ENCODE measurements at regions not wholly inside any gene's neighbourhood (a gene's known extent, or its start where the extent isn't known, plus 50 kb on each side); places are given as distances from the start of the nearest gene placed in this dataset.

DNA sequence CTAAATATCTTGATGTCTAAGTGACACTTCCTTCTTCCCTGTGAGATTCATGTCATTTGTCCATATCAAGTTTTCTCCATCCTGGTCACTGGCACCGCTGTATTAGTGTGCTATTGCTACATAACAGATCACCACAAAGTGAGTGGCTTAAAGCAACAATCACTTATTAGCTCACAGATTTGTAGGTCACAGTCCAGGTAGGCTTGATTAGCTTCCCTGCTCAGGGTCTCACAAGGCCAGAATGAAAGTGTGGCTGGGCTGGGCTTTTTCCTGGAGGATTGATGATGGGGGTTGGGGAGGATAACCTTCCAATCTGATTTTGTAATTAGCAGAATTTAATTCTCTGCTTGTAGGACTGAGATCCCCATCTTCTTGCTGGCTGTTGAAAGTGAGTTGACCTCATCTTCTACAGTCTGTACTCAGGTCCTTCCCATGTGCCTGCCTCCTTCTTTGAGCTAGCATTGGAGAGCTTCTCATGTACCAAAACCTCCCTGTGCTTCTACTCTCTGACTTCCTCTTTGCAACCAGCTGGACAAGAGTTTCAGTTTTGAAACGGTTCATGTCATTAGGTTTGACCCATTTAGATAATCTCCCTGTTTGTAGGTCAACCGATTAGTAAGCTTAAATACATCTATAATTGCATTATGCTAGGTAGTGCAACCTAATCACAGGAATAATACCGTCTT, 152.4 kb upstream of the MAN1A1 start:
- ChIA-PET CTCF (no interaction called here), POLR2A (no interaction called here)
- H3K4me3 Mint-ChIP-seq: no peak overlapping the region
- 0 out of 2 replicates have a peak, but pooled peaks cover 3% of the 10 kb centered on the region for H3K9me3 Mint-ChIP-seq
- H3K36me3 Mint-ChIP-seq: no peaks in the 10 kb centered on the region
- TF ChIP-seq CBFB (CRISPR knock-in tag; IDR thresholded peaks at IDR 0.05; ENCODE audit: low read depth): no peak
- TF ChIP-seq NR2C2 (CRISPR knock-in tag; IDR thresholded peaks at IDR 0.05): no peak
- TF ChIP-seq ZNF396 (CRISPR knock-in tag; IDR thresholded peaks at IDR 0.05; ENCODE audit: borderline replicate concordance): no peak
- no peak for TF ChIP-seq ZNF317 (CRISPR knock-in tag; IDR thresholded peaks at IDR 0.05; ENCODE audit: borderline replicate concordance, low read depth)
- no peak for TF ChIP-seq ATF1 (CRISPR knock-in tag; IDR thresholded peaks at IDR 0.05)
- no peak for TF ChIP-seq NFE2L1 (CRISPR knock-in tag; IDR thresholded peaks at IDR 0.05)
- TF ChIP-seq ELF4 (CRISPR knock-in tag; IDR thresholded peaks at IDR 0.05; ENCODE audit: low read depth): no peak
- TF ChIP-seq, protein P1, sequence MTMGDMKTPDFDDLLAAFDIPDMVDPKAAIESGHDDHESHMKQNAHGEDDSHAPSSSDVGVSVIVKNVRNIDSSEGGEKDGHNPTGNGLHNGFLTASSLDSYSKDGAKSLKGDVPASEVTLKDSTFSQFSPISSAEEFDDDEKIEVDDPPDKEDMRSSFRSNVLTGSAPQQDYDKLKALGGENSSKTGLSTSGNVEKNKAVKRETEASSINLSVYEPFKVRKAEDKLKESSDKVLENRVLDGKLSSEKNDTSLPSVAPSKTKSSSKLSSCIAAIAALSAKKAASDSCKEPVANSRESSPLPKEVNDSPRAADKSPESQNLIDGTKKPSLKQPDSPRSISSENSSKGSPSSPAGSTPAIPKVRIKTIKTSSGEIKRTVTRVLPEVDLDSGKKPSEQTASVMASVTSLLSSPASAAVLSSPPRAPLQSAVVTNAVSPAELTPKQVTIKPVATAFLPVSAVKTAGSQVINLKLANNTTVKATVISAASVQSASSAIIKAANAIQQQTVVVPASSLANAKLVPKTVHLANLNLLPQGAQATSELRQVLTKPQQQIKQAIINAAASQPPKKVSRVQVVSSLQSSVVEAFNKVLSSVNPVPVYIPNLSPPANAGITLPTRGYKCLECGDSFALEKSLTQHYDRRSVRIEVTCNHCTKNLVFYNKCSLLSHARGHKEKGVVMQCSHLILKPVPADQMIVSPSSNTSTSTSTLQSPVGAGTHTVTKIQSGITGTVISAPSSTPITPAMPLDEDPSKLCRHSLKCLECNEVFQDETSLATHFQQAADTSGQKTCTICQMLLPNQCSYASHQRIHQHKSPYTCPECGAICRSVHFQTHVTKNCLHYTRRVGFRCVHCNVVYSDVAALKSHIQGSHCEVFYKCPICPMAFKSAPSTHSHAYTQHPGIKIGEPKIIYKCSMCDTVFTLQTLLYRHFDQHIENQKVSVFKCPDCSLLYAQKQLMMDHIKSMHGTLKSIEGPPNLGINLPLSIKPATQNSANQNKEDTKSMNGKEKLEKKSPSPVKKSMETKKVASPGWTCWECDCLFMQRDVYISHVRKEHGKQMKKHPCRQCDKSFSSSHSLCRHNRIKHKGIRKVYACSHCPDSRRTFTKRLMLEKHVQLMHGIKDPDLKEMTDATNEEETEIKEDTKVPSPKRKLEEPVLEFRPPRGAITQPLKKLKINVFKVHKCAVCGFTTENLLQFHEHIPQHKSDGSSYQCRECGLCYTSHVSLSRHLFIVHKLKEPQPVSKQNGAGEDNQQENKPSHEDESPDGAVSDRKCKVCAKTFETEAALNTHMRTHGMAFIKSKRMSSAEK (CRISPR knock-in tag; IDR thresholded peaks at IDR 0.05; ENCODE audit: borderline replicate concordance): no peak
- TF ChIP-seq ZNF423 (CRISPR knock-in tag; IDR thresholded peaks at IDR 0.05): no peak
- TF ChIP-seq NFATC4 (CRISPR knock-in tag; IDR thresholded peaks at IDR 0.05): no peak
- TF ChIP-seq, protein P2, sequence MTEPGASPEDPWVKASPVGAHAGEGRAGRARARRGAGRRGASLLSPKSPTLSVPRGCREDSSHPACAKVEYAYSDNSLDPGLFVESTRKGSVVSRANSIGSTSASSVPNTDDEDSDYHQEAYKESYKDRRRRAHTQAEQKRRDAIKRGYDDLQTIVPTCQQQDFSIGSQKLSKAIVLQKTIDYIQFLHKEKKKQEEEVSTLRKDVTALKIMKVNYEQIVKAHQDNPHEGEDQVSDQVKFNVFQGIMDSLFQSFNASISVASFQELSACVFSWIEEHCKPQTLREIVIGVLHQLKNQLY (CRISPR knock-in tag; IDR thresholded peaks at IDR 0.05): no peak
- no peak for DNase-seq (ENCODE audit: low spot score)
- peaks cover 12% of the 10 kb centered on the region for H3K4me1 Mint-ChIP-seq
- H3K27ac Mint-ChIP-seq: no peak overlapping the region
- H3K27me3 Mint-ChIP-seq (ENCODE audit: low read depth): no peaks in the 10 kb centered on the region
- no peak for ATAC-seq

DNA sequence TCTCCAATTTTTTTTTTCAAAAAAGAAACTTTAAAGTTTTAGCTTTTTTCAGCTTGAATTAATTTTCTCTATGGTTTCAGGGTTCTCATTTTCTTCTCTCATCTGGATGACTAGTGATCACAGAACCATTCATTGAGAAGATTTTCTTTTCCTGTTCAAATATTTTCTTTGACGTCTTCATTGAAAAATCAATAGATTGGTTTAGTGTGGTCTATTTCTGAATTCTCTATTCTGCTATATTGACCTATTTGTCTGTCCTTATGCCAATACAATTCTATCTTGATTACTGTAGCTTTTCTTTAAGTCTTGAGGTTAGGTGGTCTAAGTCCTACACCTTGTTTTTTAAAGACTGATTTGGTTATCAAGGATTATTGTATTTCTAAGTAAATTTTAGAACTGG, 150.2 kb upstream of the MAN1A1 start:
- H3K27ac Mint-ChIP-seq: no peak overlapping the region
- H3K4me3 Mint-ChIP-seq: no peak overlapping the region
- DNase-seq (ENCODE audit: low spot score): no peak
- ATAC-seq: no peak
- H3K9me3 Mint-ChIP-seq: 0 out of 2 replicates have a peak, but pooled peaks cover 3% of the 10 kb centered on the region
- H3K36me3 Mint-ChIP-seq: no peaks in the 10 kb centered on the region
- ChIA-PET CTCF (no interaction called here), POLR2A (no interaction called here)
- no peaks in the 10 kb centered on the region for H3K27me3 Mint-ChIP-seq (ENCODE audit: low read depth)
- TF ChIP-seq, protein P3, sequence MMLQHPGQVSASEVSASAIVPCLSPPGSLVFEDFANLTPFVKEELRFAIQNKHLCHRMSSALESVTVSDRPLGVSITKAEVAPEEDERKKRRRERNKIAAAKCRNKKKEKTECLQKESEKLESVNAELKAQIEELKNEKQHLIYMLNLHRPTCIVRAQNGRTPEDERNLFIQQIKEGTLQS (CRISPR knock-in tag; conservative IDR thresholded peaks at IDR 0.05): no peak
- TF ChIP-seq SP1 (CRISPR knock-in tag; conservative IDR thresholded peaks at IDR 0.05) (no peak), RORB (CRISPR knock-in tag; IDR thresholded peaks at IDR 0.05) (no peak), FOXP1 (CRISPR knock-in tag; IDR thresholded peaks at IDR 0.05; ENCODE audit: borderline replicate concordance) (no peak), CREB1 (CRISPR knock-in tag; IDR thresholded peaks at IDR 0.05) (no peak), OVOL2 (CRISPR knock-in tag; IDR thresholded peaks at IDR 0.05; ENCODE audit: borderline replicate concordance) (no peak)
- TF ChIP-seq, protein P4, sequence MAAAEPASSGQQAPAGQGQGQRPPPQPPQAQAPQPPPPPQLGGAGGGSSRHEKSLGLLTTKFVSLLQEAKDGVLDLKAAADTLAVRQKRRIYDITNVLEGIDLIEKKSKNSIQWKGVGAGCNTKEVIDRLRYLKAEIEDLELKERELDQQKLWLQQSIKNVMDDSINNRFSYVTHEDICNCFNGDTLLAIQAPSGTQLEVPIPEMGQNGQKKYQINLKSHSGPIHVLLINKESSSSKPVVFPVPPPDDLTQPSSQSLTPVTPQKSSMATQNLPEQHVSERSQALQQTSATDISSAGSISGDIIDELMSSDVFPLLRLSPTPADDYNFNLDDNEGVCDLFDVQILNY (CRISPR knock-in tag; IDR thresholded peaks at IDR 0.05): no peak
- TF ChIP-seq, protein P5, sequence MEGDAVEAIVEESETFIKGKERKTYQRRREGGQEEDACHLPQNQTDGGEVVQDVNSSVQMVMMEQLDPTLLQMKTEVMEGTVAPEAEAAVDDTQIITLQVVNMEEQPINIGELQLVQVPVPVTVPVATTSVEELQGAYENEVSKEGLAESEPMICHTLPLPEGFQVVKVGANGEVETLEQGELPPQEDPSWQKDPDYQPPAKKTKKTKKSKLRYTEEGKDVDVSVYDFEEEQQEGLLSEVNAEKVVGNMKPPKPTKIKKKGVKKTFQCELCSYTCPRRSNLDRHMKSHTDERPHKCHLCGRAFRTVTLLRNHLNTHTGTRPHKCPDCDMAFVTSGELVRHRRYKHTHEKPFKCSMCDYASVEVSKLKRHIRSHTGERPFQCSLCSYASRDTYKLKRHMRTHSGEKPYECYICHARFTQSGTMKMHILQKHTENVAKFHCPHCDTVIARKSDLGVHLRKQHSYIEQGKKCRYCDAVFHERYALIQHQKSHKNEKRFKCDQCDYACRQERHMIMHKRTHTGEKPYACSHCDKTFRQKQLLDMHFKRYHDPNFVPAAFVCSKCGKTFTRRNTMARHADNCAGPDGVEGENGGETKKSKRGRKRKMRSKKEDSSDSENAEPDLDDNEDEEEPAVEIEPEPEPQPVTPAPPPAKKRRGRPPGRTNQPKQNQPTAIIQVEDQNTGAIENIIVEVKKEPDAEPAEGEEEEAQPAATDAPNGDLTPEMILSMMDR (IDR thresholded peaks at IDR 0.05): no peak
- TF ChIP-seq, protein P6, sequence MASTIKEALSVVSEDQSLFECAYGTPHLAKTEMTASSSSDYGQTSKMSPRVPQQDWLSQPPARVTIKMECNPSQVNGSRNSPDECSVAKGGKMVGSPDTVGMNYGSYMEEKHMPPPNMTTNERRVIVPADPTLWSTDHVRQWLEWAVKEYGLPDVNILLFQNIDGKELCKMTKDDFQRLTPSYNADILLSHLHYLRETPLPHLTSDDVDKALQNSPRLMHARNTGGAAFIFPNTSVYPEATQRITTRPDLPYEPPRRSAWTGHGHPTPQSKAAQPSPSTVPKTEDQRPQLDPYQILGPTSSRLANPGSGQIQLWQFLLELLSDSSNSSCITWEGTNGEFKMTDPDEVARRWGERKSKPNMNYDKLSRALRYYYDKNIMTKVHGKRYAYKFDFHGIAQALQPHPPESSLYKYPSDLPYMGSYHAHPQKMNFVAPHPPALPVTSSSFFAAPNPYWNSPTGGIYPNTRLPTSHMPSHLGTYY (CRISPR knock-in tag; IDR thresholded peaks at IDR 0.05): no peak
- TF ChIP-seq, protein P7, sequence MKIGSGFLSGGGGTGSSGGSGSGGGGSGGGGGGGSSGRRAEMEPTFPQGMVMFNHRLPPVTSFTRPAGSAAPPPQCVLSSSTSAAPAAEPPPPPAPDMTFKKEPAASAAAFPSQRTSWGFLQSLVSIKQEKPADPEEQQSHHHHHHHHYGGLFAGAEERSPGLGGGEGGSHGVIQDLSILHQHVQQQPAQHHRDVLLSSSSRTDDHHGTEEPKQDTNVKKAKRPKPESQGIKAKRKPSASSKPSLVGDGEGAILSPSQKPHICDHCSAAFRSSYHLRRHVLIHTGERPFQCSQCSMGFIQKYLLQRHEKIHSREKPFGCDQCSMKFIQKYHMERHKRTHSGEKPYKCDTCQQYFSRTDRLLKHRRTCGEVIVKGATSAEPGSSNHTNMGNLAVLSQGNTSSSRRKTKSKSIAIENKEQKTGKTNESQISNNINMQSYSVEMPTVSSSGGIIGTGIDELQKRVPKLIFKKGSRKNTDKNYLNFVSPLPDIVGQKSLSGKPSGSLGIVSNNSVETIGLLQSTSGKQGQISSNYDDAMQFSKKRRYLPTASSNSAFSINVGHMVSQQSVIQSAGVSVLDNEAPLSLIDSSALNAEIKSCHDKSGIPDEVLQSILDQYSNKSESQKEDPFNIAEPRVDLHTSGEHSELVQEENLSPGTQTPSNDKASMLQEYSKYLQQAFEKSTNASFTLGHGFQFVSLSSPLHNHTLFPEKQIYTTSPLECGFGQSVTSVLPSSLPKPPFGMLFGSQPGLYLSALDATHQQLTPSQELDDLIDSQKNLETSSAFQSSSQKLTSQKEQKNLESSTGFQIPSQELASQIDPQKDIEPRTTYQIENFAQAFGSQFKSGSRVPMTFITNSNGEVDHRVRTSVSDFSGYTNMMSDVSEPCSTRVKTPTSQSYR (CRISPR knock-in tag; IDR thresholded peaks at IDR 0.05): no peak
- TF ChIP-seq, protein P8, sequence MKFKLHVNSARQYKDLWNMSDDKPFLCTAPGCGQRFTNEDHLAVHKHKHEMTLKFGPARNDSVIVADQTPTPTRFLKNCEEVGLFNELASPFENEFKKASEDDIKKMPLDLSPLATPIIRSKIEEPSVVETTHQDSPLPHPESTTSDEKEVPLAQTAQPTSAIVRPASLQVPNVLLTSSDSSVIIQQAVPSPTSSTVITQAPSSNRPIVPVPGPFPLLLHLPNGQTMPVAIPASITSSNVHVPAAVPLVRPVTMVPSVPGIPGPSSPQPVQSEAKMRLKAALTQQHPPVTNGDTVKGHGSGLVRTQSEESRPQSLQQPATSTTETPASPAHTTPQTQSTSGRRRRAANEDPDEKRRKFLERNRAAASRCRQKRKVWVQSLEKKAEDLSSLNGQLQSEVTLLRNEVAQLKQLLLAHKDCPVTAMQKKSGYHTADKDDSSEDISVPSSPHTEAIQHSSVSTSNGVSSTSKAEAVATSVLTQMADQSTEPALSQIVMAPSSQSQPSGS (CRISPR knock-in tag; IDR thresholded peaks at IDR 0.05; ENCODE audit: borderline replicate concordance, low read depth): no peak
- H3K4me1 Mint-ChIP-seq: peaks cover 2% of the 10 kb centered on the region; the same call in 1 of the 2 replicates
